ENCODE measurements at regions not wholly inside any gene's neighbourhood (a gene's known extent, or its start where the extent isn't known, plus 50 kb on each side); places are given as distances from the start of the nearest gene placed in this dataset.

DNA sequence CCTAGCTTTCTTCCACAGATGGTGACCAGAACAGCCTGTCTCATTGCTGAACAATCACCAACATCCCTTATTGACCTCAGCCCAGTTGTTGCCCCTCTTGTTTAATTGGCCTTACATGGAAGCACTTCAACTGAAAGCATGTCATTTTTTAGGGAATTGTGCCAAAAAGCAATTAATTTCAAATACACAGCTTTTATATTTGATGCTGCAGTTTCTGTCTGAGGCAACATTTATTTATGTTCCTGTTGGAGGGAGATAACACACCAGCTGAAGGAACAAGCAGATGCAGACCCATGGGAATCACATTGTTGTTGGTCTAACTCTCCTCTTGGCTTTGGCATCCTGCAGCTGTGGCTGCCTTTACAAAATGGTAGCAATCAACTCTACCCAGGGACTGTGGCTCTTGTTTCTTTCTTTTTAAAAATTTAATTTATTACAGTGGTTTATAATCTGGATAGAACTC is 498.1 kb upstream of the RGMA start:
- no peak overlapping the region for H2AFZ ChIP-seq (ENCODE audit: low read length)
- no peaks in the 10 kb centered on the region for H4K20me1 ChIP-seq (replicated peaks in 1 of 2; ENCODE audit: control insufficient read depth in 1 of 2, insufficient read depth in 2 of 2, low read length in 2 of 2)
- H3K36me3 ChIP-seq (ENCODE audit: control insufficient read depth in 2 of 4, insufficient read depth in 4 of 4, low read length in 3 of 4): no peaks in the 10 kb centered on the region
- ChIA-PET POLR2A (ENCODE audit: partially characterized antibody) (no interaction called here), CTCF (ENCODE audit: partially characterized antibody) (interaction anchor here (1.2 kb wide), 1 partner anchor 500 kb away, joined by 3 read pairs; no protein-coding TSS in a partner anchor)
- H3K56ac ChIP-seq (replicated peaks; ENCODE audit: insufficient read length, low read depth, low read length): no peak overlapping the region
- no peak overlapping the region for H4K5ac ChIP-seq (ENCODE audit: insufficient read length, low read depth, low read length)
- no peak overlapping the region for H3K9ac ChIP-seq (replicated peaks in 1 of 4; ENCODE audit: extremely low read depth in 1 of 4, low read depth in 3 of 4, low read length in 3 of 4)
- H2BK5ac ChIP-seq (ENCODE audit: low read depth, low read length): no peak overlapping the region
- H2BK12ac ChIP-seq (ENCODE audit: low read depth, low read length): no peak overlapping the region
- H3K18ac ChIP-seq (ENCODE audit: extremely low read depth, low read length): no peak overlapping the region
- H3K23ac ChIP-seq (ENCODE audit: insufficient read length): no peak overlapping the region
- FAIRE-seq (no peak), DNase-seq (ENCODE audit: low read depth in 1 of 2, low spot score in 2 of 2) (no peak)
- H3K79me2 ChIP-seq (ENCODE audit: control insufficient read depth in 1 of 2, insufficient read depth in 2 of 2, low read length in 2 of 2): no peaks in the 10 kb centered on the region
- H4K91ac ChIP-seq (replicated peaks; ENCODE audit: insufficient read length, low read length): no peak overlapping the region
- no peak overlapping the region for H4K8ac ChIP-seq (ENCODE audit: extremely low read depth, insufficient read depth, low read length)
- H3K4ac ChIP-seq (replicated peaks; ENCODE audit: insufficient read length, low read depth, low read length): no peak overlapping the region
- no peak overlapping the region for H3K4me3 ChIP-seq (ENCODE audit: extremely low read depth in 1 of 4, insufficient read depth in 2 of 4, low read depth in 3 of 4, low read length in 4 of 4)
- no peak overlapping the region for H2BK120ac ChIP-seq (replicated peaks; ENCODE audit: low read depth, low read length)
- H3K9me3 ChIP-seq (ENCODE audit: insufficient read depth in 2 of 2, low read depth in 1 of 2, low read length in 1 of 2): no peaks in the 10 kb centered on the region
- TF ChIP-seq RXRA (IDR thresholded peaks at IDR 0.05; ENCODE audit: insufficient read depth, low read depth, low read length): no peak
- no peak for TF ChIP-seq RFX5 (IDR thresholded peaks at IDR 0.05; ENCODE audit: borderline replicate concordance, low read depth, low read length)
- no peak for TF ChIP-seq NRF1 (IDR thresholded peaks at IDR 0.05; ENCODE audit: low read depth, low read length)
- no peak for TF ChIP-seq BCL11A (IDR thresholded peaks at IDR 0.05; ENCODE audit: low read depth in 2 of 2, low read length in 2 of 2)
- TF ChIP-seq, protein P1, sequence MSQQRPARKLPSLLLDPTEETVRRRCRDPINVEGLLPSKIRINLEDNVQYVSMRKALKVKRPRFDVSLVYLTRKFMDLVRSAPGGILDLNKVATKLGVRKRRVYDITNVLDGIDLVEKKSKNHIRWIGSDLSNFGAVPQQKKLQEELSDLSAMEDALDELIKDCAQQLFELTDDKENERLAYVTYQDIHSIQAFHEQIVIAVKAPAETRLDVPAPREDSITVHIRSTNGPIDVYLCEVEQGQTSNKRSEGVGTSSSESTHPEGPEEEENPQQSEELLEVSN (IDR thresholded peaks at IDR 0.05): no peak
- TF ChIP-seq GABPA (IDR thresholded peaks at IDR 0.05; ENCODE audit: borderline replicate concordance, insufficient read depth, low read length): no peak
- no peak for TF ChIP-seq BRCA1 (IDR thresholded peaks at IDR 0.05; ENCODE audit: low read depth, low read length)
- TF ChIP-seq NANOG (IDR thresholded peaks at IDR 0.05; ENCODE audit: insufficient read depth, low read depth, low read length, poor library complexity, severe bottlenecking): no peak
- no peak for TF ChIP-seq JUND (IDR thresholded peaks at IDR 0.05; ENCODE audit: low read length)
- H3K23me2 ChIP-seq (ENCODE audit: low read depth, low read length): no peaks in the 10 kb centered on the region
- no peak overlapping the region for H2BK20ac ChIP-seq (ENCODE audit: low read length)
- no peak overlapping the region for H3K27ac ChIP-seq (ENCODE audit: low read depth, low read length)
- H3K4me1 ChIP-seq (replicated peaks in 1 of 4; ENCODE audit: control insufficient read depth in 3 of 4, insufficient read depth in 4 of 4, low read length in 3 of 4): no peaks in the 10 kb centered on the region
- no peak overlapping the region for H3K14ac ChIP-seq (ENCODE audit: insufficient read length)
- no peaks in the 10 kb centered on the region for H3K79me1 ChIP-seq (ENCODE audit: low read depth, low read length)
- no peak overlapping the region for H3K4me2 ChIP-seq (ENCODE audit: insufficient read depth in 1 of 2, low read depth in 2 of 2, low read length in 2 of 2)
- no peak overlapping the region for H2BK15ac ChIP-seq (ENCODE audit: low read length)
- H2AK5ac ChIP-seq (ENCODE audit: low read depth, low read length): no peak overlapping the region
- no peaks in the 10 kb centered on the region for H3K27me3 ChIP-seq (replicated peaks in 1 of 4; ENCODE audit: control insufficient read depth in 3 of 4, extremely low read depth in 1 of 4, insufficient read depth in 3 of 4, low read length in 3 of 4)

All from H1 (cell line).